Esophagus squamous epithelium (tissue), 4 donors: ENCODE measurements at regions not wholly inside any gene's neighbourhood (a gene's known extent, or its start where the extent isn't known, plus 50 kb on each side); places are given as distances from the start of the nearest gene placed in this dataset.

Source experiments
- CTCF ChIP-seq, 6 experiments: fragments of 450-650 bp in 4 of 6; fragments of 200-600 bp in 2 of 6; sonication (generic) in 2 of 6; IDR thresholded peaks; one replicate each; pipeline ENCODE4 v1.5.1; 2016 to 2019; ENCODE audit warnings: antibody characterized with exemption in 6 of 6, mild to moderate bottlenecking in 4 of 6, moderate library complexity in 4 of 6
- POLR2A ChIP-seq, 4 donors: fragments of 450-650 bp; IDR thresholded peaks; one replicate each; pipeline ENCODE4 v1.6.1; 2017; ENCODE audit warnings: antibody characterized with exemption in 4 of 4, mild to moderate bottlenecking in 4 of 4, moderate library complexity in 3 of 4

- TF ChIP-seq POLR2A (IDR thresholded peaks at IDR 0.05) (no peak), CTCF (IDR thresholded peaks at IDR 0.05) (no peak)
Observed at GRCh38 chr1:182128502-182128901, 67.0 kb upstream of the ZNF648 start.
